ENCODE measurements at regions not wholly inside any gene's neighbourhood (a gene's known extent, or its start where the extent isn't known, plus 50 kb on each side); places are given as distances from the start of the nearest gene placed in this dataset.

- no peaks in the 10 kb centered on the region for H3K27me3 ChIP-seq
- no peak overlapping the region for H3K27ac ChIP-seq
- 0 out of 2 replicates have a peak, but pooled peaks cover 4% of the 10 kb centered on the region for H3K9me3 ChIP-seq (replicated peaks)
- DNase-seq, result no peak
- H3K4me1 ChIP-seq, result peaks cover 36% of the 10 kb centered on the region
- H3K36me3 ChIP-seq, result no peaks in the 10 kb centered on the region
- H3K4me3 ChIP-seq, result no peak overlapping the region
Measured at GRCh38 chr17:31595076-31595475, 203.6 kb downstream of the RAB11FIP4 start.

GRCh38 chr17:31594416-31594815, 202.9 kb downstream of the RAB11FIP4 start:
- Histone ChIP-seq H3K27ac (peak overlapping the region; percentile 41), H3K27me3 (no peaks in the 10 kb centered on the region), H3K4me3 (no peak overlapping the region), H3K36me3 (no peaks in the 10 kb centered on the region), H3K4me1 (peaks cover 36% of the 10 kb centered on the region), H3K9me3 (replicated peaks) (0 out of 2 replicates have a peak, but pooled peaks cover 4% of the 10 kb centered on the region)
- DNase-seq, result no peak

GRCh38 chr17:31593806-31594205, 202.3 kb downstream of the RAB11FIP4 start:
- peak; percentile 62 to 70 for DNase-seq
- H3K27me3 ChIP-seq, result no peaks in the 10 kb centered on the region
- H3K27ac ChIP-seq, result peak overlapping the region; percentile 41
- no peaks in the 10 kb centered on the region for H3K36me3 ChIP-seq
- H3K4me3 ChIP-seq, result no peak overlapping the region
- H3K9me3 ChIP-seq (replicated peaks), result 0 out of 2 replicates have a peak, but pooled peaks cover 4% of the 10 kb centered on the region
- H3K4me1 ChIP-seq, result peaks cover 32% of the 10 kb centered on the region

- H3K9me3 ChIP-seq (replicated peaks), result peaks cover 4% of the 10 kb centered on the region; the same call in 1 of the 2 replicates
- H3K4me1 ChIP-seq, result peaks cover 24% of the 10 kb centered on the region
- DNase-seq, result no peak
- 0 out of 2 replicates have a peak, but pooled peaks cover 3% of the 10 kb centered on the region for H3K27me3 ChIP-seq
- no peaks in the 10 kb centered on the region for H3K36me3 ChIP-seq
- no peak overlapping the region for H3K27ac ChIP-seq
- H3K4me3 ChIP-seq, result no peak overlapping the region
Measured at GRCh38 chr17:31591924-31592323, 200.4 kb downstream of the RAB11FIP4 start.

GRCh38 chr17:31588512-31588911, 197.0 kb downstream of the RAB11FIP4 start:
- H3K9me3 ChIP-seq (replicated peaks), result peaks cover 4% of the 10 kb centered on the region; the same call in 1 of the 2 replicates
- H3K36me3 ChIP-seq, result no peaks in the 10 kb centered on the region
- DNase-seq, result no peak
- no peak overlapping the region for H3K4me3 ChIP-seq
- H3K27ac ChIP-seq, result no peak overlapping the region
- H3K4me1 ChIP-seq, result peaks cover 1% of the 10 kb centered on the region; the same call in 1 of the 2 replicates
- H3K27me3 ChIP-seq, result 0 out of 2 replicates have a peak, but pooled peaks cover 3% of the 10 kb centered on the region

GRCh38 chr17:31588034-31588433, 196.6 kb downstream of the RAB11FIP4 start:
- H3K9me3 ChIP-seq (replicated peaks), result peaks cover 4% of the 10 kb centered on the region; the same call in 1 of the 2 replicates
- no peaks in the 10 kb centered on the region for H3K36me3 ChIP-seq
- H3K27ac ChIP-seq, result no peak overlapping the region
- no peaks in the 10 kb centered on the region for H3K4me1 ChIP-seq
- DNase-seq, result no peak
- 0 out of 2 replicates have a peak, but pooled peaks cover 3% of the 10 kb centered on the region for H3K27me3 ChIP-seq
- H3K4me3 ChIP-seq, result no peak overlapping the region

Data from SJCRH30 (cell line).